Neural cell (in vitro differentiated cells): ENCODE measurements at regions not wholly inside any gene's neighbourhood (a gene's known extent, or its start where the extent isn't known, plus 50 kb on each side); places are given as distances from the start of the nearest gene placed in this dataset.
"Not testable (repeated sequence)": the region's sequence is repeated elsewhere in the genome, so short reads cannot be mapped to it uniquely, and the experiment has no call there.

Experiments
- H2AFZ ChIP-seq: fragments of 200-600, 300-800 bp; sonication (generic), shearing (Covaris generic); 2 replicates; pipeline ENCODE4 v1.6.0; 2014; ENCODE audit warnings: low read depth, mild to moderate bottlenecking, antibody characterized with exemption, low read length, moderate library complexity
- H3F3A ChIP-seq: fragments of 200-600 bp; shearing (Covaris generic); 2 replicates; pipeline ENCODE4 v1.6.1; 2016; ENCODE audit warnings: mild to moderate bottlenecking, moderate library complexity, mixed read lengths, antibody characterized with exemption, low read length; ENCODE audit not compliant: insufficient read depth, poor library complexity, severe bottlenecking
- H3K27ac ChIP-seq: fragments of 200-600, 300-800 bp; sonication (generic), shearing (Covaris generic); 2 replicates; pipeline ENCODE4 v1.5.1; 2014; ENCODE audit warnings: mild to moderate bottlenecking, low read length, moderate library complexity
- H3K27me3 ChIP-seq: fragments of 300-800, 200-600 bp; sonication (generic), shearing (Covaris generic); 2 replicates; pipeline ENCODE4 v1.6.0; 2014; ENCODE audit warnings: mild to moderate bottlenecking, low read depth, low read length, moderate library complexity; ENCODE audit not compliant: insufficient read depth
- H3K36me3 ChIP-seq: fragments of 300-800, 200-600 bp; sonication (generic), shearing (Covaris generic); 2 replicates; pipeline ENCODE4 v1.5.1; 2014; ENCODE audit warnings: mild to moderate bottlenecking, antibody characterized with exemption, low read length, moderate library complexity; ENCODE audit not compliant: insufficient read depth
- H3K4me2 ChIP-seq: fragments of 300-800, 200-600 bp; sonication (generic), shearing (Covaris generic); 2 replicates; pipeline ENCODE4 v1.6.0; 2014; ENCODE audit warnings: mild to moderate bottlenecking, low read length
- H3K4me3 ChIP-seq: fragments of 300-800, 200-600 bp; sonication (generic), shearing (Covaris generic); 2 replicates; pipeline ENCODE4 v1.5.1; 2014; ENCODE audit warnings: mild to moderate bottlenecking, low read length, moderate library complexity
- H3K79me2 ChIP-seq: fragments of 200-600 bp; shearing (Covaris generic); replicated peaks from 2 replicates; pipeline ENCODE4 v1.6.0; 2014; ENCODE audit warnings: mild to moderate bottlenecking, low read length, moderate library complexity; ENCODE audit not compliant: insufficient read depth
- H3K9ac ChIP-seq: fragments of 300-800, 200-600 bp; sonication (generic), shearing (Covaris generic); 2 replicates; pipeline ENCODE4 v1.6.1; 2016; ENCODE audit warnings: mild to moderate bottlenecking, low read length, mixed read lengths
- H3K9me2 ChIP-seq: fragments of 200-600 bp; shearing (Covaris generic); 2 replicates; pipeline ENCODE4 v1.6.1; 2016; ENCODE audit warnings: mild to moderate bottlenecking, low read length, mixed read lengths; ENCODE audit not compliant: insufficient read depth
- H3K9me3 ChIP-seq: fragments of 200-600, 300-800 bp; sonication (generic), shearing (Covaris generic); 2 replicates; pipeline ENCODE4 v1.6.1; 2016; ENCODE audit warnings: mild to moderate bottlenecking, mixed run types, low read length, moderate library complexity, mixed read lengths
- H4K20me1 ChIP-seq: fragments of 200-600 bp; shearing (Covaris generic); 2 replicates; pipeline ENCODE4 v1.6.1; 2016; ENCODE audit warnings: mild to moderate bottlenecking, mixed run types; ENCODE audit not compliant: insufficient read depth
- CTCF ChIP-seq: fragments of 450-650 bp; IDR thresholded peaks from 2 replicates; pipeline ENCODE4 v1.5.1; 2014; ENCODE audit warnings: antibody characterized with exemption, mild to moderate bottlenecking, moderate library complexity; ENCODE audit not compliant: poor library complexity, severe bottlenecking
- MXI1 ChIP-seq: fragments of 450-650 bp; conservative IDR thresholded peaks from 2 replicates; pipeline ENCODE4 v1.6.1; 2014; ENCODE audit warnings: antibody characterized with exemption, mild to moderate bottlenecking; ENCODE audit not compliant: poor library complexity, severe bottlenecking
- POLR2AphosphoS5 ChIP-seq: IDR thresholded peaks from 2 replicates; pipeline ENCODE4 v1.6.1; 2012
- RAD21 ChIP-seq: fragments of 450-650 bp; conservative IDR thresholded peaks from 2 replicates; pipeline ENCODE4 v1.6.1; 2014; ENCODE audit warnings: antibody characterized with exemption, mild to moderate bottlenecking, moderate library complexity
- REST ChIP-seq: IDR thresholded peaks from 2 replicates; pipeline ENCODE4 v1.6.1; 2012; ENCODE audit warnings: borderline replicate concordance
- SMC3 ChIP-seq: fragments of 450-650 bp; conservative IDR thresholded peaks from 2 replicates; pipeline ENCODE4 v1.6.1; 2014; ENCODE audit warnings: antibody characterized with exemption, mild to moderate bottlenecking, moderate library complexity; ENCODE audit not compliant: poor library complexity

- Histone ChIP-seq H3K9me2 (no peaks in the 10 kb centered on the region), H2AFZ (no peak overlapping the region), H3K27ac (no peak overlapping the region), H3K36me3 (no peaks in the 10 kb centered on the region), H4K20me1 (no peaks in the 10 kb centered on the region), H3K27me3 (no peaks in the 10 kb centered on the region), H3K9ac (no peak overlapping the region), H3K79me2 (no peaks in the 10 kb centered on the region), H3K4me2 (no peak overlapping the region), H3F3A (no peaks in the 10 kb centered on the region), H3K9me3 (no peaks in the 10 kb centered on the region), H3K4me3 (no peak overlapping the region)
- TF ChIP-seq POLR2AphosphoS5 (no peak), MXI1 (no peak), REST (no peak), SMC3 (no peak), RAD21 (no peak)
These were observed 223.4 kb downstream of the TLE3 start for GRCh38 chr15:69874321-69874720.

GRCh38 chr15:69876064-69876940, 221.4 kb downstream of the TLE3 start:
- H3K4me3 ChIP-seq = no peak overlapping the region
- H4K20me1 ChIP-seq = no peaks in the 10 kb centered on the region
- no peaks in the 10 kb centered on the region for H3K9me2 ChIP-seq
- H3K79me2 ChIP-seq = no peaks in the 10 kb centered on the region
- no peak overlapping the region for H3K27ac ChIP-seq
- H3F3A ChIP-seq = no peaks in the 10 kb centered on the region
- no peaks in the 10 kb centered on the region for H3K9me3 ChIP-seq
- H2AFZ ChIP-seq = no peak overlapping the region
- TF ChIP-seq POLR2AphosphoS5 = peak; percentile 24
- TF ChIP-seq CTCF = no peak
- TF ChIP-seq REST = no peak
- no peak for TF ChIP-seq MXI1
- H3K36me3 ChIP-seq = no peaks in the 10 kb centered on the region
- no peaks in the 10 kb centered on the region for H3K27me3 ChIP-seq
- H3K9ac ChIP-seq = no peak overlapping the region
- H3K4me2 ChIP-seq = no peak overlapping the region

- not testable (repeated sequence) for H3K79me2 ChIP-seq, H3K27ac ChIP-seq, H3K4me2 ChIP-seq, H3K27me3 ChIP-seq, H3F3A ChIP-seq, H2AFZ ChIP-seq, H4K20me1 ChIP-seq, H3K9me2 ChIP-seq, H3K9me3 ChIP-seq, H3K4me3 ChIP-seq, H3K36me3 ChIP-seq, H3K9ac ChIP-seq
These were observed 217.8 kb downstream of the TLE3 start for GRCh38 chr15:69879963-69880362.
